Thoracic aorta (tissue), 2 donors: ENCODE measurements at regions not wholly inside any gene's neighbourhood (a gene's known extent, or its start where the extent isn't known, plus 50 kb on each side); places are given as distances from the start of the nearest gene placed in this dataset.

Experiments used
- ATAC-seq: fragments of 150-250 bp; one replicate; pipeline ENCODE4 v1.8.0; 2017; ENCODE audit warnings: low read depth; ENCODE audit not compliant: insufficient number of reproducible peaks, low FRiP score
- DNase-seq: peaks from one replicate; pipeline ENCODE4 v3.0.0-alpha.2; 2020; ENCODE audit warnings: low spot score
- H3K27ac ChIP-seq, 2 donors: fragments of 200-600 bp; sonication (generic); 1 replicate in 1 of 2; 2 replicates in 1 of 2; pipeline ENCODE4 v1.5.1; 2016; ENCODE audit warnings: mild to moderate bottlenecking in 2 of 2, moderate library complexity in 2 of 2
- H3K27me3 ChIP-seq: fragments of 200-600 bp; sonication (generic); replicated peaks from 2 replicates; pipeline ENCODE4 v1.6.0; 2016; ENCODE audit warnings: mild to moderate bottlenecking; ENCODE audit not compliant: insufficient read depth
- H3K36me3 ChIP-seq: fragments of 200-600 bp; sonication (generic); one replicate; pipeline ENCODE4 v1.5.1; 2016
- H3K4me1 ChIP-seq, 2 donors: fragments of 200-600 bp; sonication (generic); 1 replicate in 1 of 2; 2 replicates in 1 of 2; pipeline versions ENCODE4 v1.5.1 to v1.6.0; 2016; ENCODE audit warnings: low read depth in 2 of 2, mild to moderate bottlenecking in 1 of 2; ENCODE audit not compliant: control insufficient read depth in 1 of 2
- H3K4me3 ChIP-seq: fragments of 200-600 bp; sonication (generic); 2 replicates; pipeline ENCODE4 v1.5.1; 2016; ENCODE audit warnings: mild to moderate bottlenecking
- H3K9me3 ChIP-seq: fragments of 200-600 bp; sonication (generic); 2 replicates; pipeline ENCODE4 v1.5.1; 2016
- CTCF ChIP-seq: fragments of 200-600 bp; sonication (generic); IDR thresholded peaks from one replicate; pipeline ENCODE4 v1.5.1; 2019; ENCODE audit warnings: antibody characterized with exemption

GRCh38 chr6:122079916-122080315 lies 319.5 kb upstream of the HSF2 start:
- TF ChIP-seq CTCF: no peak
- ATAC-seq (no peak), DNase-seq (no peak)
- H3K4me3 ChIP-seq: no peak overlapping the region
- H3K27me3 ChIP-seq: no peaks in the 10 kb centered on the region
- H3K27ac ChIP-seq: no peak overlapping the region
- no peaks in the 10 kb centered on the region for H3K9me3 ChIP-seq
- no peaks in the 10 kb centered on the region for H3K4me1 ChIP-seq
- no peaks in the 10 kb centered on the region for H3K36me3 ChIP-seq

- no peak overlapping the region for H3K27ac ChIP-seq
- H3K36me3 ChIP-seq: no peaks in the 10 kb centered on the region
- no peaks in the 10 kb centered on the region for H3K27me3 ChIP-seq
- no peak for ATAC-seq
- DNase-seq: no peak
- no peak for TF ChIP-seq CTCF
- H3K4me3 ChIP-seq: no peak overlapping the region
- H3K4me1 ChIP-seq: no peaks in the 10 kb centered on the region
- no peaks in the 10 kb centered on the region for H3K9me3 ChIP-seq
Observed at GRCh38 chr6:122081921-122082320, 317.5 kb upstream of the HSF2 start.

GRCh38 chr6:122082370-122082769 lies 317.1 kb upstream of the HSF2 start:
- Histone ChIP-seq H3K4me3 (no peak overlapping the region), H3K36me3 (no peaks in the 10 kb centered on the region), H3K9me3 (no peaks in the 10 kb centered on the region), H3K27me3 (no peaks in the 10 kb centered on the region), H3K4me1 (no peaks in the 10 kb centered on the region), H3K27ac (no peak overlapping the region)
- no peak for TF ChIP-seq CTCF
- no peak for DNase-seq
- no peak for ATAC-seq

GRCh38 chr6:122092366-122092765 lies 307.1 kb upstream of the HSF2 start:
- no peaks in the 10 kb centered on the region for H3K9me3 ChIP-seq
- ATAC-seq (no peak), DNase-seq (no peak)
- no peaks in the 10 kb centered on the region for H3K27me3 ChIP-seq
- no peak for TF ChIP-seq CTCF
- H3K36me3 ChIP-seq: no peaks in the 10 kb centered on the region
- H3K4me3 ChIP-seq: no peak overlapping the region
- H3K27ac ChIP-seq: no peak overlapping the region
- H3K4me1 ChIP-seq: no peaks in the 10 kb centered on the region

GRCh38 chr6:122098201-122098678 lies 301.2 kb upstream of the HSF2 start:
- no peaks in the 10 kb centered on the region for H3K36me3 ChIP-seq
- no peak overlapping the region for H3K4me3 ChIP-seq
- no peaks in the 10 kb centered on the region for H3K9me3 ChIP-seq
- no peak for ATAC-seq
- H3K4me1 ChIP-seq: no peaks in the 10 kb centered on the region
- no peaks in the 10 kb centered on the region for H3K27me3 ChIP-seq
- no peak for DNase-seq
- H3K27ac ChIP-seq: no peak overlapping the region
- no peak for TF ChIP-seq CTCF
